Stomach smooth muscle (tissue), 2 donors: ENCODE measurements at regions not wholly inside any gene's neighbourhood (a gene's known extent, or its start where the extent isn't known, plus 50 kb on each side); places are given as distances from the start of the nearest gene placed in this dataset.

Experiments used
- H3K27ac ChIP-seq: one replicate; pipeline ENCODE4 v1.7.0; 2013; ENCODE audit warnings: mild to moderate bottlenecking, low read length, inconsistent platforms
- H3K27me3 ChIP-seq, 2 donors: one replicate each; pipeline ENCODE4 v1.7.0; 2013; ENCODE audit warnings: low read length in 2 of 2; ENCODE audit not compliant: insufficient read depth in 2 of 2, control insufficient read depth in 1 of 2
- H3K36me3 ChIP-seq, 2 donors: one replicate each; pipeline ENCODE4 v1.7.0; 2013; ENCODE audit warnings: low read length in 2 of 2; ENCODE audit not compliant: control insufficient read depth in 2 of 2, insufficient read depth in 2 of 2
- H3K4me1 ChIP-seq: one replicate; pipeline ENCODE4 v1.7.0; 2013; ENCODE audit warnings: low read length; ENCODE audit not compliant: control insufficient read depth, insufficient read depth
- H3K4me3 ChIP-seq, 2 donors: one replicate each; pipeline ENCODE4 v1.7.0; 2013; ENCODE audit warnings: low read length in 2 of 2
- H3K9ac ChIP-seq, 2 donors: one replicate each; pipeline ENCODE4 v1.7.0; 2013; ENCODE audit warnings: low read length in 2 of 2, mild to moderate bottlenecking in 1 of 2
- H3K9me3 ChIP-seq, 2 donors: one replicate each; pipeline ENCODE4 v1.7.0; 2013; ENCODE audit warnings: low read length in 2 of 2; ENCODE audit not compliant: control insufficient read depth in 2 of 2
- donor health status: healthy.
- donor health status: Pancreatic carcinoma.

- Histone ChIP-seq H3K4me1 (no peaks in the 10 kb centered on the region), H3K36me3 (no peaks in the 10 kb centered on the region), H3K9ac (no peak overlapping the region), H3K9me3 (no peaks in the 10 kb centered on the region), H3K27me3 (peaks cover 0 to 2% of the 10 kb centered on the region in 2 donors), H3K27ac (no peak overlapping the region), H3K4me3 (no peak overlapping the region)
Observed at GRCh38 chrX:20320461-20321159, 53.9 kb upstream of the RPS6KA3 start.

- no peaks in the 10 kb centered on the region for H3K4me1 ChIP-seq
- no peak overlapping the region for H3K27ac ChIP-seq
- no peak overlapping the region for H3K4me3 ChIP-seq
- H3K27me3 ChIP-seq, result peaks cover 0 to 2% of the 10 kb centered on the region in 2 donors
- no peaks in the 10 kb centered on the region for H3K9me3 ChIP-seq
- no peak overlapping the region for H3K9ac ChIP-seq
- no peaks in the 10 kb centered on the region for H3K36me3 ChIP-seq
Observed at GRCh38 chrX:20319054-20319453, 52.3 kb upstream of the RPS6KA3 start.

GRCh38 chrX:20317873-20318272 is 51.2 kb upstream of the RPS6KA3 start:
- H3K9ac ChIP-seq, result no peak overlapping the region
- H3K4me3 ChIP-seq, result no peak overlapping the region
- H3K4me1 ChIP-seq, result no peaks in the 10 kb centered on the region
- H3K27ac ChIP-seq, result no peak overlapping the region
- H3K9me3 ChIP-seq, result no peaks in the 10 kb centered on the region
- H3K36me3 ChIP-seq, result no peaks in the 10 kb centered on the region
- peaks cover 0 to 2% of the 10 kb centered on the region in 2 donors for H3K27me3 ChIP-seq
